ENCODE measurements at regions not wholly inside any gene's neighbourhood (a gene's known extent, or its start where the extent isn't known, plus 50 kb on each side); places are given as distances from the start of the nearest gene placed in this dataset.

DNA sequence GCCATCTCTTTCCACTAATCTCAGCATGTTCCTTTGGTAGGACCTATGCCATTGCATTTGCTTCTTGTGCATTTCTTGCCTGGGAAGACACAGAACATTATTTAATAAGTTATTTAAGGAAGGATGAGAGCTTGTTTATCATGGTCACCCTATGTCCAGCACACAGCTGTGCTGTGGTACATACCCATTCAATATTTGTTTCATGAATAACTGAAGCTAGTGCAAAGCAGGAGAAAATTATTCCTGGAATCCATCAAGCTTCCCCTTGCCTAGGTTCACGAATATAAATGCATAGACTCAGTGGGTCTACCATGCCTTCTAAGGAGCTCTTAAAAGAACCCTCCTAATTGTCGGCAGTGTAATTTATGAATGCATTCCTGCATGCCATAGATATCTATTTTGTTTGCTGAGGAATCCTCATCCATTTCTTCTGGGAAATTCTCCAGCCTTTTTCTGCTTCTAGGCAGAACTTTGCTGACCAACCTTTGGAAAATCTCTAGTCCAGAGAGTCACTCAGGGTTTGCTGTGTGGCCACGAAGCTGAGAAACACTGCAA lies 599.8 kb upstream of the TMEM132C start:
- Histone ChIP-seq H4K20me1 (ENCODE audit: insufficient read depth) (no peaks in the 10 kb centered on the region), H2AFZ (ENCODE audit: low read depth, low read length) (no peak overlapping the region), H3K27ac (ENCODE audit: low read length) (no peak overlapping the region), H3F3A (ENCODE audit: insufficient read depth, low read length, poor library complexity, severe bottlenecking) (no peaks in the 10 kb centered on the region), H3K4me3 (ENCODE audit: low read length) (no peak overlapping the region), H3K79me2 (replicated peaks; ENCODE audit: insufficient read depth, low read length) (no peaks in the 10 kb centered on the region), H3K4me2 (ENCODE audit: low read length) (no peak overlapping the region), H3K36me3 (ENCODE audit: insufficient read depth, low read length) (no peaks in the 10 kb centered on the region), H3K9me2 (ENCODE audit: insufficient read depth, low read length) (no peaks in the 10 kb centered on the region), H3K9me3 (ENCODE audit: low read length) (no peaks in the 10 kb centered on the region), H3K9ac (ENCODE audit: low read length) (no peak overlapping the region), H3K27me3 (ENCODE audit: insufficient read depth, low read depth, low read length) (no peaks in the 10 kb centered on the region)
- TF ChIP-seq, protein P1, sequence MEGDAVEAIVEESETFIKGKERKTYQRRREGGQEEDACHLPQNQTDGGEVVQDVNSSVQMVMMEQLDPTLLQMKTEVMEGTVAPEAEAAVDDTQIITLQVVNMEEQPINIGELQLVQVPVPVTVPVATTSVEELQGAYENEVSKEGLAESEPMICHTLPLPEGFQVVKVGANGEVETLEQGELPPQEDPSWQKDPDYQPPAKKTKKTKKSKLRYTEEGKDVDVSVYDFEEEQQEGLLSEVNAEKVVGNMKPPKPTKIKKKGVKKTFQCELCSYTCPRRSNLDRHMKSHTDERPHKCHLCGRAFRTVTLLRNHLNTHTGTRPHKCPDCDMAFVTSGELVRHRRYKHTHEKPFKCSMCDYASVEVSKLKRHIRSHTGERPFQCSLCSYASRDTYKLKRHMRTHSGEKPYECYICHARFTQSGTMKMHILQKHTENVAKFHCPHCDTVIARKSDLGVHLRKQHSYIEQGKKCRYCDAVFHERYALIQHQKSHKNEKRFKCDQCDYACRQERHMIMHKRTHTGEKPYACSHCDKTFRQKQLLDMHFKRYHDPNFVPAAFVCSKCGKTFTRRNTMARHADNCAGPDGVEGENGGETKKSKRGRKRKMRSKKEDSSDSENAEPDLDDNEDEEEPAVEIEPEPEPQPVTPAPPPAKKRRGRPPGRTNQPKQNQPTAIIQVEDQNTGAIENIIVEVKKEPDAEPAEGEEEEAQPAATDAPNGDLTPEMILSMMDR (IDR thresholded peaks at IDR 0.05; ENCODE audit: poor library complexity, severe bottlenecking): no peak

DNA sequence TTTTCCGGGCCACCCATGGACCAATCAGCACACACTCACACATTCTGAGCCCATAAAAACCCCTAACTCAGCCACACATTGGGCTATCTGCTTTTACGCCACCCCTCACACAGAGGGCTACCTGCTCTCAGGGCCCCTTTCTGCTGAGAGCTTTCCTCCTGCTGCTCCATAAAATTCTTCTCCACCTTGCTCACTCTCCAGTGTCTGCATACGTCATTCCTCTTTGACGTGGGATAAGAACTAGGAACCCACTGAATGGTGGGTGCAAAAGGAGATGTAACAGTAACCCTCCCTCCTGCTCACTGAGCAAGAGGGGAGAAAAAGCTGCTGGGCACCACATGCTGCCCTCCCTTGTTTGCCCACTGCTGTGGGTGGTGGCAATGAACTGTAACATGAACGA lies 596.7 kb upstream of the TMEM132C start:
- Histone ChIP-seq H3K27ac (ENCODE audit: low read length) (no peak overlapping the region), H3F3A (ENCODE audit: insufficient read depth, low read length, poor library complexity, severe bottlenecking) (no peaks in the 10 kb centered on the region), H3K9ac (ENCODE audit: low read length) (no peak overlapping the region), H3K4me2 (ENCODE audit: low read length) (no peak overlapping the region), H2AFZ (ENCODE audit: low read depth, low read length) (no peak overlapping the region), H3K79me2 (replicated peaks; ENCODE audit: insufficient read depth, low read length) (no peaks in the 10 kb centered on the region), H4K20me1 (ENCODE audit: insufficient read depth) (no peaks in the 10 kb centered on the region), H3K9me2 (ENCODE audit: insufficient read depth, low read length) (no peaks in the 10 kb centered on the region), H3K27me3 (ENCODE audit: insufficient read depth, low read depth, low read length) (no peaks in the 10 kb centered on the region), H3K9me3 (ENCODE audit: low read length) (no peaks in the 10 kb centered on the region), H3K36me3 (ENCODE audit: insufficient read depth, low read length) (no peaks in the 10 kb centered on the region), H3K4me3 (ENCODE audit: low read length) (no peak overlapping the region)
- TF ChIP-seq TAF1 (IDR thresholded peaks at IDR 0.05; ENCODE audit: low read depth) (no peak), RAD21 (conservative IDR thresholded peaks at IDR 0.05) (no peak), EZH2 (IDR thresholded peaks at IDR 0.05; ENCODE audit: borderline replicate concordance, insufficient read depth, low read length, poor library complexity, severe bottlenecking) (no peak), MXI1 (conservative IDR thresholded peaks at IDR 0.05; ENCODE audit: poor library complexity, severe bottlenecking) (no peak), POLR2AphosphoS5 (IDR thresholded peaks at IDR 0.05) (no peak), EP300 (conservative IDR thresholded peaks at IDR 0.05; ENCODE audit: poor library complexity, severe bottlenecking) (no peak), SMC3 (conservative IDR thresholded peaks at IDR 0.05; ENCODE audit: poor library complexity) (no peak)
- TF ChIP-seq, protein P1 (IDR thresholded peaks at IDR 0.05; ENCODE audit: poor library complexity, severe bottlenecking): no peak

DNA sequence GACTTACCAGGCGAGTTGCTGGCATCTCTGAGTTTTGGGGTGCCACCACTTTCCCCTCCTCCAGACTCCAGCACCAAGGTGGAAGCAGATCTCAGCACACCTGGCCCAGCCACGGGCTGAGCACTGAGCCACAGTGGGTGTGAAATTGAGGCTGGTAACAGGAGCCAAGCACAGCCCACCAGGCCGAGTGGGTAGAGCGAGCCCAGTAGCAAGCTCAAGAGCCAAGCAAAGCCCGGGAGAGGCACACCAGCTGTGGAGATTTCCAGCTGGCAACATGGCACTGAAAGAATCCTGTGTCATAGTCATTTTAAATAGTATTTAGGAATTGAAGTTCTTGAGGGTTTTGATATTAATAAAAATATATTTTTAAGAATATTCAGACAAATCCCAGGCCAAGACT lies 596.2 kb upstream of the TMEM132C start:
- H3K4me2 ChIP-seq (ENCODE audit: low read length): no peak overlapping the region
- no peaks in the 10 kb centered on the region for H3F3A ChIP-seq (ENCODE audit: insufficient read depth, low read length, poor library complexity, severe bottlenecking)
- no peak overlapping the region for H3K4me3 ChIP-seq (ENCODE audit: low read length)
- no peak for TF ChIP-seq EZH2 (IDR thresholded peaks at IDR 0.05; ENCODE audit: borderline replicate concordance, insufficient read depth, low read length, poor library complexity, severe bottlenecking)
- no peak for TF ChIP-seq RAD21 (conservative IDR thresholded peaks at IDR 0.05)
- TF ChIP-seq MXI1 (conservative IDR thresholded peaks at IDR 0.05; ENCODE audit: poor library complexity, severe bottlenecking): no peak
- TF ChIP-seq SMC3 (conservative IDR thresholded peaks at IDR 0.05; ENCODE audit: poor library complexity): no peak
- no peak for TF ChIP-seq EP300 (conservative IDR thresholded peaks at IDR 0.05; ENCODE audit: poor library complexity, severe bottlenecking)
- TF ChIP-seq POLR2AphosphoS5 (IDR thresholded peaks at IDR 0.05): no peak
- TF ChIP-seq, protein P2, sequence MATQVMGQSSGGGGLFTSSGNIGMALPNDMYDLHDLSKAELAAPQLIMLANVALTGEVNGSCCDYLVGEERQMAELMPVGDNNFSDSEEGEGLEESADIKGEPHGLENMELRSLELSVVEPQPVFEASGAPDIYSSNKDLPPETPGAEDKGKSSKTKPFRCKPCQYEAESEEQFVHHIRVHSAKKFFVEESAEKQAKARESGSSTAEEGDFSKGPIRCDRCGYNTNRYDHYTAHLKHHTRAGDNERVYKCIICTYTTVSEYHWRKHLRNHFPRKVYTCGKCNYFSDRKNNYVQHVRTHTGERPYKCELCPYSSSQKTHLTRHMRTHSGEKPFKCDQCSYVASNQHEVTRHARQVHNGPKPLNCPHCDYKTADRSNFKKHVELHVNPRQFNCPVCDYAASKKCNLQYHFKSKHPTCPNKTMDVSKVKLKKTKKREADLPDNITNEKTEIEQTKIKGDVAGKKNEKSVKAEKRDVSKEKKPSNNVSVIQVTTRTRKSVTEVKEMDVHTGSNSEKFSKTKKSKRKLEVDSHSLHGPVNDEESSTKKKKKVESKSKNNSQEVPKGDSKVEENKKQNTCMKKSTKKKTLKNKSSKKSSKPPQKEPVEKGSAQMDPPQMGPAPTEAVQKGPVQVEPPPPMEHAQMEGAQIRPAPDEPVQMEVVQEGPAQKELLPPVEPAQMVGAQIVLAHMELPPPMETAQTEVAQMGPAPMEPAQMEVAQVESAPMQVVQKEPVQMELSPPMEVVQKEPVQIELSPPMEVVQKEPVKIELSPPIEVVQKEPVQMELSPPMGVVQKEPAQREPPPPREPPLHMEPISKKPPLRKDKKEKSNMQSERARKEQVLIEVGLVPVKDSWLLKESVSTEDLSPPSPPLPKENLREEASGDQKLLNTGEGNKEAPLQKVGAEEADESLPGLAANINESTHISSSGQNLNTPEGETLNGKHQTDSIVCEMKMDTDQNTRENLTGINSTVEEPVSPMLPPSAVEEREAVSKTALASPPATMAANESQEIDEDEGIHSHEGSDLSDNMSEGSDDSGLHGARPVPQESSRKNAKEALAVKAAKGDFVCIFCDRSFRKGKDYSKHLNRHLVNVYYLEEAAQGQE (IDR thresholded peaks at IDR 0.05; ENCODE audit: borderline replicate concordance): no peak
- no peak for TF ChIP-seq TAF1 (IDR thresholded peaks at IDR 0.05; ENCODE audit: low read depth)
- TF ChIP-seq, protein P1 (IDR thresholded peaks at IDR 0.05; ENCODE audit: poor library complexity, severe bottlenecking): no peak
- H4K20me1 ChIP-seq (ENCODE audit: insufficient read depth): no peaks in the 10 kb centered on the region
- H3K79me2 ChIP-seq (replicated peaks; ENCODE audit: insufficient read depth, low read length): no peaks in the 10 kb centered on the region
- H3K9me3 ChIP-seq (ENCODE audit: low read length): no peaks in the 10 kb centered on the region
- H3K9ac ChIP-seq (ENCODE audit: low read length): no peak overlapping the region
- H3K36me3 ChIP-seq (ENCODE audit: insufficient read depth, low read length): no peaks in the 10 kb centered on the region
- H3K9me2 ChIP-seq (ENCODE audit: insufficient read depth, low read length): no peaks in the 10 kb centered on the region
- no peaks in the 10 kb centered on the region for H3K27me3 ChIP-seq (ENCODE audit: insufficient read depth, low read depth, low read length)
- H2AFZ ChIP-seq (ENCODE audit: low read depth, low read length): no peak overlapping the region
- H3K27ac ChIP-seq (ENCODE audit: low read length): no peak overlapping the region
